ENCODE measurements at regions not wholly inside any gene's neighbourhood (a gene's known extent, or its start where the extent isn't known, plus 50 kb on each side); places are given as distances from the start of the nearest gene placed in this dataset.

DNA sequence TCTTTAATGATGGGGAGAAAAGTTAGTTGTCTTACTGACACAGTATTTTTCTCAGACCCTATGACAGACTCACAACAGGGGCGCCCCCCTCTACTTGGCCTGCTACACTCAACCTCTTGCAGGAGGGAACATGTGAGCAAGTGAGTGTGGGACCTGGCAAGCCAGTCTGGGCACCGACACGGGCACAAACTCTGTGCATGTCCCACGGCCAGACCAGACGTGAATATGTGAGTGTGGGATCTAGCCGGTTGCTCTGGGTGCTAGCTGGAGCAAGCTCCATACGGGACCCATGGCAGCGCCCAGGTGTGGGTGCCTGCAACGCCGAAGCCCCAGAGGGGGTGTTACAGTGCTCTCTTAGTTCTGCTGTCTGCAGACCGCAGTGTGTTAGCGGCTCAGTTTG, 1437.3 kb upstream of the MIR17HG start:
- H3K27me3 ChIP-seq = no peaks in the 10 kb centered on the region
- no peak overlapping the region for H3K4me3 ChIP-seq
- no peaks in the 10 kb centered on the region for H3K4me1 ChIP-seq
- H3K36me3 ChIP-seq = no peaks in the 10 kb centered on the region
- 83 to 100% methylated on average over 1 to 11 of the region's 12 CpGs for WGBS, 2 donors (ENCODE audit: low coverage in 1 of 2)
- in situ Hi-C loops (cut with MboI; ENCODE audit: low pct_ligation_motif_present in 1 of 4, low pct_unique_long_range_greater_than_20kb in 1 of 4, low sequenced_read_pairs in 3 of 4) = no loop called here
- intact Hi-C loops (cut with DNase I; ENCODE audit: low total_unique reads) = no loop called here
- DNase-seq = no peak
- H3K9me3 ChIP-seq = no peaks in the 10 kb centered on the region
- no peak for TF ChIP-seq POLR2AphosphoS5 (IDR thresholded peaks at IDR 0.05)
- no peak for TF ChIP-seq EP300 (IDR thresholded peaks at IDR 0.05; ENCODE audit: low read depth)
- TF ChIP-seq POLR2A (IDR thresholded peaks at IDR 0.05) = no peak
- TF ChIP-seq, protein P1, sequence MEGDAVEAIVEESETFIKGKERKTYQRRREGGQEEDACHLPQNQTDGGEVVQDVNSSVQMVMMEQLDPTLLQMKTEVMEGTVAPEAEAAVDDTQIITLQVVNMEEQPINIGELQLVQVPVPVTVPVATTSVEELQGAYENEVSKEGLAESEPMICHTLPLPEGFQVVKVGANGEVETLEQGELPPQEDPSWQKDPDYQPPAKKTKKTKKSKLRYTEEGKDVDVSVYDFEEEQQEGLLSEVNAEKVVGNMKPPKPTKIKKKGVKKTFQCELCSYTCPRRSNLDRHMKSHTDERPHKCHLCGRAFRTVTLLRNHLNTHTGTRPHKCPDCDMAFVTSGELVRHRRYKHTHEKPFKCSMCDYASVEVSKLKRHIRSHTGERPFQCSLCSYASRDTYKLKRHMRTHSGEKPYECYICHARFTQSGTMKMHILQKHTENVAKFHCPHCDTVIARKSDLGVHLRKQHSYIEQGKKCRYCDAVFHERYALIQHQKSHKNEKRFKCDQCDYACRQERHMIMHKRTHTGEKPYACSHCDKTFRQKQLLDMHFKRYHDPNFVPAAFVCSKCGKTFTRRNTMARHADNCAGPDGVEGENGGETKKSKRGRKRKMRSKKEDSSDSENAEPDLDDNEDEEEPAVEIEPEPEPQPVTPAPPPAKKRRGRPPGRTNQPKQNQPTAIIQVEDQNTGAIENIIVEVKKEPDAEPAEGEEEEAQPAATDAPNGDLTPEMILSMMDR (IDR thresholded peaks at IDR 0.05) = no peak
- H3K27ac ChIP-seq = no peak overlapping the region

DNA sequence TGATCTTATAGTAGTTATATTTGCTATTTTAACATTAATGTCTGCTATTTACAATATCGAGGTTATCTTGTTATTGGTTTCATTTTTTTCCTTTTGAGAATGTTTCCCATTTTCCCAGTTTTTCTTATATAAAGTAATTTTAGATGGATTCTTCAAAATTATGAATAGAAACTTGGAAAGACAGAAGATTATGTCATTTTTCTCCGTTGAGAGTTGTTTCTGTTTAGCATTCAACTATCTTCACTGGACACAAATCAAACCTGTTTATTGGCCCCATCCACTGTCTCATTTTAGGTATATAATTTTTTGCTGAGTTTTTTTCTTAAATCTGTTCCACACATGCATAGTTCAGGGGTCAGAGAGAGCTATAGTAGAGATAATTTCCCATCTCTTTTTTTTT, 1430.9 kb upstream of the MIR17HG start:
- in situ Hi-C loops (cut with MboI; ENCODE audit: low pct_ligation_motif_present in 1 of 4, low pct_unique_long_range_greater_than_20kb in 1 of 4, low sequenced_read_pairs in 3 of 4) (no loop called here), intact Hi-C loops (cut with DNase I; ENCODE audit: low total_unique reads) (no loop called here)
- 58 to 73% methylated on average over 2 of the region's 2 CpGs for WGBS, 2 donors (ENCODE audit: low coverage in 1 of 2)
- DNase-seq = no peak
- no peaks in the 10 kb centered on the region for H3K27me3 ChIP-seq
- TF ChIP-seq POLR2A (IDR thresholded peaks at IDR 0.05) (no peak), POLR2AphosphoS5 (IDR thresholded peaks at IDR 0.05) (no peak), EP300 (IDR thresholded peaks at IDR 0.05; ENCODE audit: low read depth) (no peak)
- TF ChIP-seq, protein P1 (IDR thresholded peaks at IDR 0.05) = no peak
- no peaks in the 10 kb centered on the region for H3K9me3 ChIP-seq
- H3K27ac ChIP-seq = no peak overlapping the region
- H3K4me3 ChIP-seq = no peak overlapping the region
- H3K4me1 ChIP-seq = no peaks in the 10 kb centered on the region
- no peaks in the 10 kb centered on the region for H3K36me3 ChIP-seq

DNA sequence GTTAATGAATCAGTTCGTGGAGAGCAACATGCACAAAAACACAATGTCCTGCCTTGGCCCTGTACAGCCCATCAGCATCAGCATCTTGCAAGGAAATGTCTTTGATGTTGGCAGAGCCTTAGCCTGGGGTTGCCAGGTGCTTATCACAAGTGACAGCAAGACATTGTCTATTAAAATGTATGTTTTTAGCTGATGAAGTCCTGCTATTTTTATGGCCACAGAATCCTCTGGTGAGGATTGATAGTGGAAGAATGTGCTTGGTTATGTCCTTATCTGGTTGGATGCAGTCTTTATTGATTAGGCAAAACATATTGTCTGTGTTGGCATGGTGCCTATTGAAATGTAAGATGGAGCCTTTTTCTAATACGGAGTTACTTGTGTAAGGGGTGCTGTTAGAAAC, 1427.0 kb upstream of the MIR17HG start:
- in situ Hi-C loops (cut with MboI; ENCODE audit: low pct_ligation_motif_present in 1 of 4, low pct_unique_long_range_greater_than_20kb in 1 of 4, low sequenced_read_pairs in 3 of 4) (no loop called here), intact Hi-C loops (cut with DNase I; ENCODE audit: low total_unique reads) (no loop called here)
- WGBS, 2 donors (ENCODE audit: low coverage in 1 of 2) = 47 to 58% methylated on average over 2 of the region's 2 CpGs
- no peaks in the 10 kb centered on the region for H3K36me3 ChIP-seq
- H3K9me3 ChIP-seq = no peaks in the 10 kb centered on the region
- DNase-seq = no peak
- H3K4me1 ChIP-seq = no peaks in the 10 kb centered on the region
- no peak overlapping the region for H3K4me3 ChIP-seq
- no peak overlapping the region for H3K27ac ChIP-seq
- TF ChIP-seq EP300 (IDR thresholded peaks at IDR 0.05; ENCODE audit: low read depth) = no peak
- no peak for TF ChIP-seq POLR2A (IDR thresholded peaks at IDR 0.05)
- TF ChIP-seq POLR2AphosphoS5 (IDR thresholded peaks at IDR 0.05) = no peak
- TF ChIP-seq, protein P1 (IDR thresholded peaks at IDR 0.05) = no peak
- no peaks in the 10 kb centered on the region for H3K27me3 ChIP-seq

DNA sequence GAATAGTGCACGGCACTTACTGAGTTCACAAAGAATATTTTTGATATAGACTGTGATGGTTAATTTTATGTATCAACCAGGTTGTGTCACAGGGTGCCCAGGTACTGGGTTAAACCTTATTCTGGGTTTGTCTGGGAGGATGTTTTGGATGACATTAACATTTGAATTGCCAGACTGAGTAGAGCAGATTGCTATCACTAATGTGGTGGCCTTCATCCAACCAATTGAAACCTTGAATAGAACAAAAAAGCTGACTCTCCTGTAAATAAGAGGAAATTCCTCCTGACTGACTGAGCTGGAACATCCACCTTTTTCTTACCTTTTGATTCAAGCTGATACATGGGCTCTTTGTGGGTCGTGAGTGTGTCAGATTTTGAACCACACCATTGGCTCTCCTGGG, 1424.4 kb upstream of the MIR17HG start:
- Histone ChIP-seq H3K27ac (no peak overlapping the region), H3K9me3 (no peaks in the 10 kb centered on the region), H3K4me3 (no peak overlapping the region), H3K27me3 (no peaks in the 10 kb centered on the region), H3K4me1 (no peaks in the 10 kb centered on the region), H3K36me3 (no peaks in the 10 kb centered on the region)
- no peak for DNase-seq
- intact Hi-C loops (cut with DNase I; ENCODE audit: low total_unique reads) (no loop called here), in situ Hi-C loops (cut with MboI; ENCODE audit: low pct_ligation_motif_present in 1 of 4, low pct_unique_long_range_greater_than_20kb in 1 of 4, low sequenced_read_pairs in 3 of 4) (no loop called here)
- TF ChIP-seq EP300 (IDR thresholded peaks at IDR 0.05; ENCODE audit: low read depth) (no peak), POLR2A (IDR thresholded peaks at IDR 0.05) (no peak), POLR2AphosphoS5 (IDR thresholded peaks at IDR 0.05) (no peak)
- TF ChIP-seq, protein P1 (IDR thresholded peaks at IDR 0.05) = no peak
- 67 to 78% methylated on average over 2 of the region's 2 CpGs for WGBS, 2 donors (ENCODE audit: low coverage in 1 of 2)
